Testis (tissue), 2 donors: ENCODE measurements at regions not wholly inside any gene's neighbourhood (a gene's known extent, or its start where the extent isn't known, plus 50 kb on each side); places are given as distances from the start of the nearest gene placed in this dataset.

Experiments used
- DNase-seq: peaks from one replicate; pipeline ENCODE4 v3.0.0-alpha.2; 2019
- H3K27ac ChIP-seq, 2 donors: fragments of 200-600 bp; sonication (generic); one replicate each; pipeline ENCODE4 v1.5.1; 2019
- H3K27me3 ChIP-seq: fragments of 200-600 bp; sonication (generic); one replicate; pipeline ENCODE4 v1.5.1; 2019
- H3K36me3 ChIP-seq: fragments of 200-600 bp; sonication (generic); one replicate; pipeline ENCODE4 v1.5.1; 2017; ENCODE audit warnings: low read depth; ENCODE audit errors: missing control alignments
- H3K4me1 ChIP-seq: fragments of 200-600 bp; sonication (generic); one replicate; pipeline ENCODE4 v1.5.1; 2019
- H3K4me3 ChIP-seq, 2 donors: fragments of 200-600 bp; sonication (generic); one replicate each; pipeline ENCODE4 v1.5.1; 2017 to 2019
- H3K9me3 ChIP-seq: fragments of 200-600 bp; sonication (generic); one replicate; pipeline ENCODE4 v1.5.1; 2017
- CTCF ChIP-seq, 3 experiments: fragments of 450-650 bp in 2 of 3; fragments of 200-600 bp in 1 of 3; sonication (generic) in 1 of 3; IDR thresholded peaks; one replicate each; pipeline ENCODE4 v1.5.1; 2016 to 2019; ENCODE audit warnings: antibody characterized with exemption in 3 of 3, mild to moderate bottlenecking in 2 of 3, moderate library complexity in 1 of 3
- POLR2A ChIP-seq: fragments of 450-650 bp; IDR thresholded peaks from one replicate; pipeline ENCODE4 v1.6.1; 2017; ENCODE audit warnings: antibody characterized with exemption, mild to moderate bottlenecking, moderate library complexity
- WGBS, 2 donors: methylation state at CpG; one replicate each; pipeline ENCODE4 v1.1.5; 2018; 5-methylcytosine and 5-hydroxymethylcytosine counted together
- intact Hi-C: fragments of 100-400 bp; cut with DNase I; formaldehyde crosslinking; loops from one replicate; pipeline ENCODE4 v1.15.1; 2023; ENCODE audit warnings: low total_unique reads

- WGBS, 2 donors: 87 to 88% methylated on average over 12 of the region's 12 CpGs
- H3K27ac ChIP-seq: no peak overlapping the region
- DNase-seq: no peak
- H3K4me1 ChIP-seq: no peaks in the 10 kb centered on the region
- intact Hi-C loops: no loop called here
- H3K4me3 ChIP-seq: no peak overlapping the region
- no peaks in the 10 kb centered on the region for H3K36me3 ChIP-seq
- no peaks in the 10 kb centered on the region for H3K9me3 ChIP-seq
- no peaks in the 10 kb centered on the region for H3K27me3 ChIP-seq
- TF ChIP-seq POLR2A: no peak
- TF ChIP-seq CTCF (IDR thresholded peaks at IDR 0.05): no peak
These were observed 189.0 kb upstream of the SOX1 start for GRCh38 chr13:111877906-111878305.

DNA sequence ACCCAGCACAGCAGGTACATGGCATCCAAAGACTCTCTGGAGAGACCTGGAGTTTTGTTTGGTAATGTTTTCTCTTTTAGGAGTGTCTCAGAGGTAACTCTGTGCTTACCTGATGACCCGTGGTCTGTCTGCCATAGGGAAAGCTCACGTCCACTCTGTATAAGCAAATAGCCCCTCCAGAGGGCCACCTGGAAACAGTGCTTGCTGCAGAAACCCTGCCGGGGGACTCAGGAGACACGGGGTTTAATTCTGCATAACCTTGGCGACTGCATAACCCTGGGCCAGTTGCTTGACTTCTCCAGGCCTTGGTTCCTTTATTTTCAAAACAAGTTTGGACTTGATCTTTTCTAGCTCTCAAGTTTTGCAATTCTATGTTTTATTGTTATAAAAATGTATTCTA, 187.2 kb upstream of the SOX1 start:
- Histone ChIP-seq H3K4me3 (no peak overlapping the region), H3K27ac (no peak overlapping the region), H3K9me3 (no peaks in the 10 kb centered on the region), H3K36me3 (no peaks in the 10 kb centered on the region), H3K4me1 (no peaks in the 10 kb centered on the region), H3K27me3 (no peaks in the 10 kb centered on the region)
- 61 to 62% methylated on average over 5 of the region's 5 CpGs for WGBS, 2 donors
- intact Hi-C loops: no loop called here
- DNase-seq: no peak
- no peak for TF ChIP-seq CTCF (IDR thresholded peaks at IDR 0.05)
- no peak for TF ChIP-seq POLR2A

DNA sequence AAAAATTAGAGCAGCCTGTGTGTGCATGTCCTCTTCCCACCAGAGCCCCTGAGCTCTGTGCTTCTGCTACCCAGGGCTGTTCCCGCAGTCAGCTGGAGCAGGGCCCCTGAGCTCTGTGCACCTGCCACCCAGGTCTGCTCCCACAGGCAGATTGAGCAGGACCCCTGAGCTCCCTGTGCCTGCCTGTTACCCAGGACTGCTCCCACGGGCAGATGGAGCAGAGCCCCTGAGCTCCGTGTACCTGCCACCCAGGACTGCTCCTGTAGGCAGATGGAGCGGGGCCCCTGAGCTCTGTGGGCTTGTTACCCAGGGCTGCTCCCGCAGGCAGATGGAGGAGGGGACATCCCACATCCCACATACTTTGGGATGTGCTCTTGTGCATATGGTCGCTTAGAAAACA, 186.8 kb upstream of the SOX1 start:
- DNase-seq: no peak
- intact Hi-C loops: no loop called here
- 64 to 66% methylated on average over 6 of the region's 6 CpGs for WGBS, 2 donors

DNA sequence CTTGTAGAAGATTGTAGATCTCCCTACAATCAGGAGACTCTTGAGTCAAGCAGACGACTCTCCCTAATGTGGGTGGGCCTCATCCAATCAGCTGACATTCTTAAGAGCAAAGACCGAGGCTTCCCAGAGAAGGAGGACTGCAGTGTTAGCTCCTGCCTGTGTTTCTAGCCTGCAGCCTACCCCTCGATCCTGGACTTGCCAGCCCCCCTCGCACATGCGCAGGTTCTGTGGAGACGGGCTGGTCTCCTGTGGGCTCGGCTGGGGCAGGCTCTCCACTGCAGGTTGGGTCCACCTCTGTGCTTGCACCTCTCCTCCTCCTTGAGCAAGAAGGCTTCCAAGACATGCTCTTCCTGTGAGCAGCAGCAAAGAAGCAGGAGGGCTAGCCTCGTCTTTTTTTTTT, 185.2 kb upstream of the SOX1 start:
- no peak overlapping the region for H3K4me3 ChIP-seq
- DNase-seq: no peak
- WGBS, 2 donors: 86 to 94% methylated on average over 7 to 8 of the region's 8 CpGs

More for the DNA sequence above, 186.8 kb upstream of the SOX1 start:
- Histone ChIP-seq H3K4me3 (no peak overlapping the region), H3K36me3 (no peaks in the 10 kb centered on the region), H3K9me3 (no peaks in the 10 kb centered on the region), H3K4me1 (no peaks in the 10 kb centered on the region), H3K27ac (no peak overlapping the region), H3K27me3 (no peaks in the 10 kb centered on the region)
- no peak for TF ChIP-seq POLR2A
- no peak for TF ChIP-seq CTCF (IDR thresholded peaks at IDR 0.05)

More for the DNA sequence above, 185.2 kb upstream of the SOX1 start:
- intact Hi-C loops: no loop called here
- H3K27ac ChIP-seq: no peak overlapping the region
- no peaks in the 10 kb centered on the region for H3K36me3 ChIP-seq
- no peaks in the 10 kb centered on the region for H3K27me3 ChIP-seq
- no peak for TF ChIP-seq CTCF (IDR thresholded peaks at IDR 0.05)
- TF ChIP-seq POLR2A: no peak
- no peaks in the 10 kb centered on the region for H3K9me3 ChIP-seq
- no peaks in the 10 kb centered on the region for H3K4me1 ChIP-seq
